Urinary bladder (tissue), 3 donors: ENCODE measurements at regions not wholly inside any gene's neighbourhood (a gene's known extent, or its start where the extent isn't known, plus 50 kb on each side); places are given as distances from the start of the nearest gene placed in this dataset.
"Not testable (repeated sequence)": the region's sequence is repeated elsewhere in the genome, so short reads cannot be mapped to it uniquely, and the experiment has no call there.

Source experiments
- DNase-seq: peaks from one replicate; pipeline ENCODE4 v3.0.0-alpha.2; 2015; ENCODE audit errors: extremely low spot score
- H3K27ac ChIP-seq: one replicate; pipeline ENCODE4 v1.5.1; 2013; ENCODE audit warnings: low read depth, mild to moderate bottlenecking, moderate library complexity
- H3K36me3 ChIP-seq: one replicate; pipeline ENCODE4 v1.6.1; 2013; ENCODE audit warnings: mild to moderate bottlenecking, moderate library complexity; ENCODE audit not compliant: insufficient read depth
- H3K4me1 ChIP-seq: one replicate; pipeline ENCODE4 v1.6.1; 2013; ENCODE audit warnings: mild to moderate bottlenecking, moderate library complexity; ENCODE audit not compliant: insufficient read depth
- H3K4me3 ChIP-seq: one replicate; pipeline ENCODE4 v1.5.1; 2013; ENCODE audit warnings: low read depth, low read length
- WGBS: extraction: QIAGEN DNeasy Blood & Tissue Kit; methylation state at CpG from one replicate; pipeline ENCODE4 v1.1.7; 2013; 5-methylcytosine and 5-hydroxymethylcytosine counted together
- donor health status: healthy with polysubstance abuse.
- donor health status: healthy.

- 67% methylated on average over 3 of the region's 3 CpGs for WGBS
- no peak for DNase-seq
Measured at GRCh38 chr6:51182827-51183226, 364.2 kb downstream of the TFAP2B start.

GRCh38 chr6:51184046-51184445 lies 365.4 kb downstream of the TFAP2B start:
- Histone ChIP-seq H3K4me1 (no peaks in the 10 kb centered on the region), H3K36me3 (no peaks in the 10 kb centered on the region), H3K27ac (no peak overlapping the region), H3K4me3 (no peak overlapping the region)
- no peak for DNase-seq
- WGBS, result 86% methylated on average over 1 of the region's 1 CpG

More at GRCh38 chr6:51182827-51183226, 364.2 kb downstream of the TFAP2B start:
- H3K4me3 ChIP-seq, result no peak overlapping the region
- no peaks in the 10 kb centered on the region for H3K36me3 ChIP-seq
- no peaks in the 10 kb centered on the region for H3K4me1 ChIP-seq
- H3K27ac ChIP-seq, result no peak overlapping the region

GRCh38 chr6:51193163-51193562 lies 374.5 kb downstream of the TFAP2B start:
- 83% methylated on average over 7 of the region's 7 CpGs for WGBS
- not testable (repeated sequence) for H3K4me3 ChIP-seq, DNase-seq, H3K4me1 ChIP-seq, H3K27ac ChIP-seq, H3K36me3 ChIP-seq

GRCh38 chr6:51199105-51199552 lies 380.5 kb downstream of the TFAP2B start:
- 63% methylated on average over 2 of the region's 2 CpGs for WGBS
- no peak overlapping the region for H3K27ac ChIP-seq
- no peaks in the 10 kb centered on the region for H3K4me1 ChIP-seq
- no peaks in the 10 kb centered on the region for H3K36me3 ChIP-seq
- no peak for DNase-seq
- H3K4me3 ChIP-seq, result no peak overlapping the region

GRCh38 chr6:51199733-51200260 lies 381.1 kb downstream of the TFAP2B start:
- H3K4me3 ChIP-seq, result no peak overlapping the region
- H3K27ac ChIP-seq, result no peak overlapping the region
- no peaks in the 10 kb centered on the region for H3K36me3 ChIP-seq
- no peaks in the 10 kb centered on the region for H3K4me1 ChIP-seq
- DNase-seq, result no peak
- WGBS, result 54% methylated on average over 5 of the region's 5 CpGs

- H3K27ac ChIP-seq, result no peak overlapping the region
- 83% methylated on average over 1 of the region's 1 CpG for WGBS
- H3K4me1 ChIP-seq, result no peaks in the 10 kb centered on the region
- no peaks in the 10 kb centered on the region for H3K36me3 ChIP-seq
- DNase-seq, result no peak
- no peak overlapping the region for H3K4me3 ChIP-seq
Measured at GRCh38 chr6:51200676-51201075, 382.0 kb downstream of the TFAP2B start.

- not testable (repeated sequence) for DNase-seq, H3K27ac ChIP-seq, H3K36me3 ChIP-seq, H3K4me3 ChIP-seq, H3K4me1 ChIP-seq
- WGBS, result 95% methylated on average over 13 of the region's 13 CpGs
Measured at GRCh38 chr6:51202653-51203052, 384.0 kb downstream of the TFAP2B start.

GRCh38 chr6:51203504-51203903 lies 384.8 kb downstream of the TFAP2B start:
- 29% methylated on average over 1 of the region's 1 CpG for WGBS
- no peak for DNase-seq
- Histone ChIP-seq H3K36me3 (no peaks in the 10 kb centered on the region), H3K4me1 (no peaks in the 10 kb centered on the region), H3K4me3 (no peak overlapping the region), H3K27ac (no peak overlapping the region)

- WGBS, result 86% methylated on average over 5 of the region's 5 CpGs
- H3K4me1 ChIP-seq, DNase-seq, H3K36me3 ChIP-seq, H3K27ac ChIP-seq, H3K4me3 ChIP-seq: not testable (repeated sequence)
Measured at GRCh38 chr6:51206686-51207085, 388.0 kb downstream of the TFAP2B start.

- Histone ChIP-seq H3K4me1 (no peaks in the 10 kb centered on the region), H3K27ac (no peak overlapping the region), H3K36me3 (no peaks in the 10 kb centered on the region), H3K4me3 (no peak overlapping the region)
- WGBS, result 66% methylated on average over 1 of the region's 1 CpG
- no peak for DNase-seq
Measured at GRCh38 chr6:51209651-51210050, 391.0 kb downstream of the TFAP2B start.

- DNase-seq, result no peak
- Histone ChIP-seq H3K4me1 (no peaks in the 10 kb centered on the region), H3K36me3 (no peaks in the 10 kb centered on the region), H3K4me3 (no peak overlapping the region), H3K27ac (no peak overlapping the region)
- WGBS, result 11% methylated on average over 16 of the region's 16 CpGs
Measured at GRCh38 chr6:51213811-51214210, 395.1 kb downstream of the TFAP2B start.

GRCh38 chr6:51214442-51214841 lies 395.8 kb downstream of the TFAP2B start:
- no peaks in the 10 kb centered on the region for H3K4me1 ChIP-seq
- DNase-seq, result no peak
- no peak overlapping the region for H3K27ac ChIP-seq
- no peaks in the 10 kb centered on the region for H3K36me3 ChIP-seq
- 39% methylated on average over 4 of the region's 4 CpGs for WGBS
- H3K4me3 ChIP-seq, result no peak overlapping the region

- DNase-seq, result no peak
- Histone ChIP-seq H3K36me3 (no peaks in the 10 kb centered on the region), H3K27ac (no peak overlapping the region), H3K4me3 (no peak overlapping the region), H3K4me1 (no peaks in the 10 kb centered on the region)
- WGBS, result 83% methylated on average over 3 of the region's 3 CpGs
Measured at GRCh38 chr6:51218181-51218580, 399.5 kb downstream of the TFAP2B start.

GRCh38 chr6:51224580-51225240 lies 406.0 kb downstream of the TFAP2B start:
- not testable (repeated sequence) for H3K4me3 ChIP-seq, H3K36me3 ChIP-seq, H3K27ac ChIP-seq, H3K4me1 ChIP-seq, DNase-seq
- WGBS, result 83% methylated on average over 19 of the region's 19 CpGs
